Astrocyte (in vitro differentiated cells and primary cell): ENCODE measurements at regions not wholly inside any gene's neighbourhood (a gene's known extent, or its start where the extent isn't known, plus 50 kb on each side); places are given as distances from the start of the nearest gene placed in this dataset.

Experiments used
- CTCF ChIP-seq: IDR thresholded peaks from 2 replicates; pipeline ENCODE4 v1.5.1; 2011; ENCODE audit warnings: low read depth, mild to moderate bottlenecking, inconsistent platforms, low read length, moderate library complexity; ENCODE audit not compliant: insufficient read depth
- EZH2 ChIP-seq: IDR thresholded peaks from 2 replicates; pipeline ENCODE4 v1.6.1; 2012; ENCODE audit warnings: mild to moderate bottlenecking, low read length, inconsistent platforms; ENCODE audit not compliant: insufficient read depth

- TF ChIP-seq CTCF = no peak
- TF ChIP-seq EZH2 = no peak
These were observed 119.0 kb upstream of the ITGA6 start for GRCh38 chr2:172308253-172308935.
